Activated CD4-positive, alpha-beta T cell treated with anti-CD3 and anti-CD28 coated beads, Interleukin-2, amount 10 ng/mL, durations not matched to agents 24 days and 14 days (primary cell): ENCODE measurements at regions not wholly inside any gene's neighbourhood (a gene's known extent, or its start where the extent isn't known, plus 50 kb on each side); places are given as distances from the start of the nearest gene placed in this dataset.
"Not testable (repeated sequence)": the region's sequence is repeated elsewhere in the genome, so short reads cannot be mapped to it uniquely, and the experiment has no call there.

Experiments
- DNase-seq: peaks from one replicate; pipeline ENCODE4 v3.0.0; 2022
- H3K27ac Mint-ChIP-seq: one replicate; pipeline ENCODE4 v1.8.0; 2022; ENCODE audit warnings: mild to moderate bottlenecking, mixed read lengths
- H3K27me3 Mint-ChIP-seq: one replicate; pipeline ENCODE4 v1.8.0; 2022; ENCODE audit warnings: mixed read lengths
- H3K36me3 Mint-ChIP-seq: one replicate; pipeline ENCODE4 v1.8.0; 2022; ENCODE audit warnings: low read depth, mild to moderate bottlenecking, mixed read lengths
- H3K4me1 Mint-ChIP-seq: one replicate; pipeline ENCODE4 v1.8.0; 2021; ENCODE audit warnings: mixed read lengths
- H3K4me3 Mint-ChIP-seq: one replicate; pipeline ENCODE4 v1.8.0; 2022; ENCODE audit warnings: mild to moderate bottlenecking, moderate library complexity, mixed read lengths
- H3K9me3 Mint-ChIP-seq: one replicate; pipeline ENCODE4 v1.8.0; 2021; ENCODE audit warnings: mixed read lengths
- intact Hi-C: fragments of 100-400 bp; cut with micrococcal nuclease; formaldehyde crosslinking; loops from one replicate; pipeline ENCODE4 v1.15.1; 2023

- H3K36me3 Mint-ChIP-seq, H3K4me3 Mint-ChIP-seq, intact Hi-C loops, H3K9me3 Mint-ChIP-seq, DNase-seq, H3K27me3 Mint-ChIP-seq, H3K4me1 Mint-ChIP-seq, H3K27ac Mint-ChIP-seq: not testable (repeated sequence)
These were observed 146.5 kb upstream of the ZNF469 start for GRCh38 chr16:88236229-88236628.

- H3K9me3 Mint-ChIP-seq, intact Hi-C loops: not testable (repeated sequence)
These were observed 145.4 kb upstream of the ZNF469 start for GRCh38 chr16:88237314-88237713.

GRCh38 chr16:88237761-88238415 lies 144.9 kb upstream of the ZNF469 start:
- H3K4me1 Mint-ChIP-seq, H3K4me3 Mint-ChIP-seq, DNase-seq, H3K9me3 Mint-ChIP-seq, H3K27me3 Mint-ChIP-seq, H3K36me3 Mint-ChIP-seq, H3K27ac Mint-ChIP-seq, intact Hi-C loops: not testable (repeated sequence)

More at GRCh38 chr16:88237314-88237713, 145.4 kb upstream of the ZNF469 start:
- H3K4me3 Mint-ChIP-seq, H3K4me1 Mint-ChIP-seq, H3K27me3 Mint-ChIP-seq, H3K27ac Mint-ChIP-seq, DNase-seq, H3K36me3 Mint-ChIP-seq: not testable (repeated sequence)

GRCh38 chr16:88238732-88239274 lies 144.0 kb upstream of the ZNF469 start:
- H3K9me3 Mint-ChIP-seq, H3K27me3 Mint-ChIP-seq, H3K36me3 Mint-ChIP-seq, H3K4me3 Mint-ChIP-seq, H3K27ac Mint-ChIP-seq, DNase-seq, intact Hi-C loops, H3K4me1 Mint-ChIP-seq: not testable (repeated sequence)

GRCh38 chr16:88240118-88240517 lies 142.6 kb upstream of the ZNF469 start:
- DNase-seq, H3K36me3 Mint-ChIP-seq, H3K27me3 Mint-ChIP-seq, H3K4me3 Mint-ChIP-seq, H3K27ac Mint-ChIP-seq, H3K4me1 Mint-ChIP-seq, intact Hi-C loops: not testable (repeated sequence)
- peaks cover 16% of the 10 kb centered on the region for H3K9me3 Mint-ChIP-seq

GRCh38 chr16:88240776-88241175 lies 142.0 kb upstream of the ZNF469 start:
- intact Hi-C loops, H3K4me3 Mint-ChIP-seq, H3K36me3 Mint-ChIP-seq, DNase-seq, H3K27ac Mint-ChIP-seq, H3K4me1 Mint-ChIP-seq, H3K27me3 Mint-ChIP-seq: not testable (repeated sequence)
- peaks cover 16% of the 10 kb centered on the region for H3K9me3 Mint-ChIP-seq

GRCh38 chr16:88241404-88242311 lies 141.1 kb upstream of the ZNF469 start:
- H3K4me1 Mint-ChIP-seq, H3K27ac Mint-ChIP-seq, H3K36me3 Mint-ChIP-seq, H3K4me3 Mint-ChIP-seq, H3K27me3 Mint-ChIP-seq, DNase-seq, intact Hi-C loops: not testable (repeated sequence)
- H3K9me3 Mint-ChIP-seq: peaks cover 16% of the 10 kb centered on the region

- H3K4me1 Mint-ChIP-seq, H3K4me3 Mint-ChIP-seq, H3K36me3 Mint-ChIP-seq, H3K27me3 Mint-ChIP-seq, intact Hi-C loops, H3K27ac Mint-ChIP-seq, DNase-seq: not testable (repeated sequence)
- H3K9me3 Mint-ChIP-seq: peaks cover 16% of the 10 kb centered on the region
These were observed 140.2 kb upstream of the ZNF469 start for GRCh38 chr16:88242312-88243295.

GRCh38 chr16:88243921-88244320 lies 138.8 kb upstream of the ZNF469 start:
- H3K36me3 Mint-ChIP-seq, H3K27me3 Mint-ChIP-seq, H3K27ac Mint-ChIP-seq, DNase-seq, H3K4me1 Mint-ChIP-seq, intact Hi-C loops, H3K4me3 Mint-ChIP-seq: not testable (repeated sequence)
- peaks cover 16% of the 10 kb centered on the region for H3K9me3 Mint-ChIP-seq

GRCh38 chr16:88245241-88246081 lies 137.3 kb upstream of the ZNF469 start:
- H3K27me3 Mint-ChIP-seq, H3K27ac Mint-ChIP-seq, H3K4me3 Mint-ChIP-seq, intact Hi-C loops, H3K4me1 Mint-ChIP-seq, H3K36me3 Mint-ChIP-seq, DNase-seq: not testable (repeated sequence)
- H3K9me3 Mint-ChIP-seq: peaks cover 16% of the 10 kb centered on the region

- H3K4me3 Mint-ChIP-seq, intact Hi-C loops, H3K27me3 Mint-ChIP-seq, H3K27ac Mint-ChIP-seq, H3K36me3 Mint-ChIP-seq, H3K4me1 Mint-ChIP-seq, DNase-seq: not testable (repeated sequence)
- H3K9me3 Mint-ChIP-seq: peaks cover 16% of the 10 kb centered on the region
These were observed 135.7 kb upstream of the ZNF469 start for GRCh38 chr16:88246955-88247582.

GRCh38 chr16:88247583-88247966 lies 135.2 kb upstream of the ZNF469 start:
- intact Hi-C loops, H3K36me3 Mint-ChIP-seq, DNase-seq, H3K27ac Mint-ChIP-seq, H3K4me3 Mint-ChIP-seq, H3K4me1 Mint-ChIP-seq, H3K27me3 Mint-ChIP-seq: not testable (repeated sequence)
- H3K9me3 Mint-ChIP-seq: peaks cover 16% of the 10 kb centered on the region
